ENCODE measurements at regions not wholly inside any gene's neighbourhood (a gene's known extent, or its start where the extent isn't known, plus 50 kb on each side); places are given as distances from the start of the nearest gene placed in this dataset.
"Not testable (repeated sequence)": the region's sequence is repeated elsewhere in the genome, so short reads cannot be mapped to it uniquely, and the experiment has no call there.

DNA sequence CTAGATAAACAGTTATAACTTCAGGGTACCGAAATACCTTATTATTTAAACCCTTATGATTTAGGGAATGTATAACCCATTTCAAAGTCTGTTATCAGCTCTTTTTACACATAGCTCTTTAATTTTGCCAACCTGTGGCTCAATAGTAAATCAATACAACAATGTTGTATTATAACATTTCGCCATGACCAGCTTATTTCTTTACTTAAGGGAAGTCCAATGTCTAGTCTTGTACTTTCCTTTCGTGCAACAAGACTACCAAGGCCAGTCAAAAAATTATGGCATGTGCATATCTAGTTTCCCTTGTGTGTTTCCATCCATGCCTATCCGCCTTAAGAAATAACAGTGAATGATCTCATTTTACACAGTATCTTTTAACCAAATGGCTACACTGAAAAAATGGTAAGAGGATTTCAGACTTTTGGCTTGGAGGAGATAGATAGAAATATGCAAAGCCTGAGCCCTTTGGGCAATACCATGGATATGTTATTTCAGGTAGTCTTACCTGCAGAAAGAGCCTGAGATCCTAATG is 239.5 kb upstream of the RPS23 start:
- H3K27me3 ChIP-seq (ENCODE audit: insufficient read depth, low read length): no peaks in the 10 kb centered on the region
- H3K9me3 ChIP-seq (ENCODE audit: low read length): no peaks in the 10 kb centered on the region
- no peak overlapping the region for H3K4me3 ChIP-seq (ENCODE audit: low read length)
- H3K36me3 ChIP-seq (ENCODE audit: insufficient read depth, low read length): no peaks in the 10 kb centered on the region
- H3K4me1 ChIP-seq (ENCODE audit: insufficient read depth, low read length): peaks cover 10% of the 10 kb centered on the region
- no peak overlapping the region for H2AFZ ChIP-seq (ENCODE audit: low read depth, low read length)

DNA sequence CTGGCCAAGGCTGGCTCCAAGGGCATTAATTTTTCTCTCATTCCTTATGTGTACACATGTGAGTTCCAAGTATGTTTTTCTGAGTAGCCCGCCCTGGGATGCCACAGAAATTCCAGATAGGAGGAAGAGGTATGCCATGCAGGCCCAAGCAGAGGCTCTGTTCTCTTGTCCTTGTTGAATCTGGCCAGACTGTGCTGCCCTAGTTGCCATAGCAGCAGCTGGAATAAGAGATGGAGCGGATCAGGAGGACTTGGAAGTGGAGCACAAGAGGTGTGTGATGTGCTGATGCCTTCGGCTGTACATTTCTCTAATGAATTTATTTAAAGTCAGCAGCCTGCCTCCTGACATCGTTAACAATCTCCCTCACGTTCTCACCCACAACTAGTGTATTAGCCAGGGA is 235.6 kb upstream of the RPS23 start:
- peaks cover 13% of the 10 kb centered on the region for H3K4me1 ChIP-seq (ENCODE audit: insufficient read depth, low read length)
- H3K9me3 ChIP-seq (ENCODE audit: low read length): no peaks in the 10 kb centered on the region
- H2AFZ ChIP-seq (ENCODE audit: low read depth, low read length): peak overlapping the region; percentile 17
- no peak overlapping the region for H3K4me3 ChIP-seq (ENCODE audit: low read length)
- H3K36me3 ChIP-seq (ENCODE audit: insufficient read depth, low read length): no peaks in the 10 kb centered on the region
- H3K27me3 ChIP-seq (ENCODE audit: insufficient read depth, low read length): no peaks in the 10 kb centered on the region

DNA sequence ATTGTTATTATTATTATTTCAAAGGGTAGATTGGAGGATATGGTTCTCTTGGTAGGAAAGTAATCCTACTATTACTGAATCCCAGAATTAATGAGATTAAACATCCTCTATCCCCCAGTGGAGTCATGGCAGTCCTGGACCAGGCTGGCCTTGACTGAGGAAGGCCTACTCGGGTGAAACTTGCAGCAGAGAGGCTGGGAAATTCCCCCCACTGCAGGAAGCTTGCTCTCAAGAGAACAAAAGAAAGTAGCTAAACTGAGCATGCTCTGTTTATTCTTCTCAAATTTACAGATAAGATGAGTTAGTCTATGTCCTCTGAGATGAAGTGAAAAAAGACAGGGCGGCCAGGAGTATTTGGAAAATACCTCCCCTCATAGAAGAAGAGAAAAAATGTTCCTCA is 233.9 kb upstream of the RPS23 start:
- H3K36me3 ChIP-seq (ENCODE audit: insufficient read depth, low read length): no peaks in the 10 kb centered on the region

DNA sequence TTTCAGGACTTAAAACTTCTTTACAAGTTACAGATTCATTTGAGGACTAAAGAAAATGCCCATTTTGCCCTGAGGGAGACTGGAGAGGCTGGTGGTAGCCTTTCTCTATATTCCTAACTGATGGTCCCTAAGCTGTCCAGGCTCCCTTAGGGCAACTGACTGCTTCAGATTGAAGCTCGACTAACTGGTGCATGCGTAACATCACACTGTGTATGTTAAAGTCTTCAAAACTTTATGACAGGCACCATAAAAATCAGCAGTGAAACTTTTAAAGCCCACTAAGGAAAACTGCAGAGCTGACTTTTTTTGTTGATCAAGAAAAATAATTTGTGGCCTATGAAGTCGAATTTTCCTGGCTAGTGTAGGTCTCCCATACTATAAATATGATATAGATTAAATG is 233.0 kb upstream of the RPS23 start:
- H3K36me3 ChIP-seq (ENCODE audit: insufficient read depth, low read length): no peaks in the 10 kb centered on the region
- H3K27me3 ChIP-seq (ENCODE audit: insufficient read depth, low read length): no peaks in the 10 kb centered on the region
- peaks cover 5% of the 10 kb centered on the region for H3K9me3 ChIP-seq (ENCODE audit: low read length)
- no peak overlapping the region for H3K4me3 ChIP-seq (ENCODE audit: low read length)
- H3K4me1 ChIP-seq (ENCODE audit: insufficient read depth, low read length): peaks cover 13% of the 10 kb centered on the region
- H2AFZ ChIP-seq (ENCODE audit: low read depth, low read length): no peak overlapping the region

More for the DNA sequence above, 233.9 kb upstream of the RPS23 start:
- Histone ChIP-seq H2AFZ (ENCODE audit: low read depth, low read length) (no peak overlapping the region), H3K4me3 (ENCODE audit: low read length) (no peak overlapping the region), H3K4me1 (ENCODE audit: insufficient read depth, low read length) (peaks cover 13% of the 10 kb centered on the region), H3K27me3 (ENCODE audit: insufficient read depth, low read length) (no peaks in the 10 kb centered on the region), H3K9me3 (ENCODE audit: low read length) (peaks cover 2% of the 10 kb centered on the region)

DNA sequence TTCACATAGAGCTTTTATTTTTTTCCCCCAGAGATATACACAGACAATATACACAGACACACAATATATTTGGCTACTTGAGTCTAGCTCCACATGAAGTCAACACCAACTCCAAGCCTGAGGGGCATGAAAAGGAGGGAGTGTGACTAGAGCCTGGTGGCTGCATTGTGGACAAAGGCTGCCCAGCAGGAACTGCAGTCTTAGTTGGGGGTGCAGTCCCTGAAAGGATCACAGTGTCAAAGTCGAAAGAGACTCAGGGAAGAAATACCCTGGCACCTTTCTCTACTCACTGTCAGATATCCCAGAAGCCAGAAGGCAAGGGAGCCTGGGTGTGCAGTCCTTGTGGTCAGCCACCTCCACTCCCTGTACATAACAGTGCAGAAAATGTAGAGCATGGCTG is 231.6 kb upstream of the RPS23 start:
- no peak overlapping the region for H3K4me3 ChIP-seq (ENCODE audit: low read length)
- peaks cover 5% of the 10 kb centered on the region for H3K9me3 ChIP-seq (ENCODE audit: low read length)
- no peak overlapping the region for H2AFZ ChIP-seq (ENCODE audit: low read depth, low read length)
- H3K27me3 ChIP-seq (ENCODE audit: insufficient read depth, low read length): no peaks in the 10 kb centered on the region
- H3K36me3 ChIP-seq (ENCODE audit: insufficient read depth, low read length): no peaks in the 10 kb centered on the region
- H3K4me1 ChIP-seq (ENCODE audit: insufficient read depth, low read length): peaks cover 13% of the 10 kb centered on the region

DNA sequence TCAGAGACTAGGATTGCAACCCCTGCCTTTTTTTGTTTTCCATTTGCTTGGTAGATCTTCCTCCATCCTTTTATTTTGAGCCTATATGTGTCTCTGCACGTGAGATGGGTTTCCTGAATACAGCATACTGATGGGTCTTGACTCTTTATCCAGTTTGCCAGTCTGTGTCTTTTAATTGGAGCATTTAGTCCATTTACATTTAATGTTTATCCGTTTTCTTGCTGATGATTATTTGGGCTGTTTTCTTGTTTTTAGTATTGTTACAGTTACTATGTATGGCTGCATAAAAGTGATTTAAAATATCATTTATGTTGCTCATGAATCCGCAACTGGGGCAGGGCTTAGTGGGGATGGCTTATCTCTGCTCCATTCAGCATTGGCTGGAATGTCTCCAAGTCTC is 228.2 kb upstream of the RPS23 start:
- not testable (repeated sequence) for H2AFZ ChIP-seq (ENCODE audit: low read depth, low read length); H3K27me3 ChIP-seq (ENCODE audit: insufficient read depth, low read length); H3K4me1 ChIP-seq (ENCODE audit: insufficient read depth, low read length); H3K9me3 ChIP-seq (ENCODE audit: low read length); H3K4me3 ChIP-seq (ENCODE audit: low read length); H3K36me3 ChIP-seq (ENCODE audit: insufficient read depth, low read length)

DNA sequence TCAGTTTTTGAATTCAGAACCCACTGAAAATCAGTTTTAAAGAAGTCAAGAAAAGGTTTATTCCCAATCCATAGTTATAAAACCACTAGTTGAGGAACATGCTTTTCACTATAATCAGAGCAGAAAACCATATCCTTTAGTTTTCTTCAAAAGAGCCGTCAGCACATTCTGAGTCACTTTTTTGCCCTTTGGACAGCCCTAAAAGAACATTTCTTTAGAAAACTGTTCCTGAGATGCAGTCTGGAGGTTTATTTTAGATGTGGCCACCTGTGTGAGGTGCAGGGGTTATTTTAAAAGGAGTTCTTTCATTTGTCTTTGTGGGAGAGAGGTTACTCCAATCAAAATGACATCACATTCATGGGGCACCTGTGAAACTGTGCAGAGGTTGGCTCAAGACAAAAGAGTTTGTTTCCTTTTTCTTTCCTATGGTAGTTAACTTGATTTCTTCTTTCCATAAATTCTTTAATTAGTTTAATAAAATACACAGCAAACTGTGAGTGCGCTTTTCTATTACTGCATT is 221.6 kb upstream of the RPS23 start:
- H3K36me3 ChIP-seq (ENCODE audit: insufficient read depth, low read length): no peaks in the 10 kb centered on the region
- H3K27me3 ChIP-seq (ENCODE audit: insufficient read depth, low read length): no peaks in the 10 kb centered on the region
- no peak overlapping the region for H3K4me3 ChIP-seq (ENCODE audit: low read length)
- no peak overlapping the region for H2AFZ ChIP-seq (ENCODE audit: low read depth, low read length)
- H3K9me3 ChIP-seq (ENCODE audit: low read length): no peaks in the 10 kb centered on the region
- H3K4me1 ChIP-seq (ENCODE audit: insufficient read depth, low read length): no peaks in the 10 kb centered on the region

DNA sequence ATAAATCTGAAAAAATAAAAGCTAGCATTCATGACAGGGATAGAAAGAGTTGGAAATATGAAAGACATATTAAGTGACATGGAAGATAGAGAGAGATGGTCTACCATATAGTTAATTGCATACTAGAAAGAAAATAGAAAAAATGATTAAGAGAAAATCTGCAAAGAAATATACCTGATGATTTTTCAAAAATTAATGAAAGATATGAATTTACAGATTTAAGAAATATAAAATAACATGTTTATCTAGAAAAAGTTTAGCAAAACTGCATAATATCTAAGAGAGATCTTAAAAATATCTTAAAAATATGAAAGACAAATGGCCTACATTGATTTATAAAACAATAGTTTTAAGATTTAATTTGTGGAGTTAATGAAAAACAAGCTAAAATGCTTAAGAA is 219.1 kb upstream of the RPS23 start:
- Histone ChIP-seq H3K27me3 (ENCODE audit: insufficient read depth, low read length) (no peaks in the 10 kb centered on the region), H3K9me3 (ENCODE audit: low read length) (no peaks in the 10 kb centered on the region), H3K4me1 (ENCODE audit: insufficient read depth, low read length) (no peaks in the 10 kb centered on the region), H3K36me3 (ENCODE audit: insufficient read depth, low read length) (no peaks in the 10 kb centered on the region), H3K4me3 (ENCODE audit: low read length) (no peak overlapping the region), H2AFZ (ENCODE audit: low read depth, low read length) (no peak overlapping the region)

DNA sequence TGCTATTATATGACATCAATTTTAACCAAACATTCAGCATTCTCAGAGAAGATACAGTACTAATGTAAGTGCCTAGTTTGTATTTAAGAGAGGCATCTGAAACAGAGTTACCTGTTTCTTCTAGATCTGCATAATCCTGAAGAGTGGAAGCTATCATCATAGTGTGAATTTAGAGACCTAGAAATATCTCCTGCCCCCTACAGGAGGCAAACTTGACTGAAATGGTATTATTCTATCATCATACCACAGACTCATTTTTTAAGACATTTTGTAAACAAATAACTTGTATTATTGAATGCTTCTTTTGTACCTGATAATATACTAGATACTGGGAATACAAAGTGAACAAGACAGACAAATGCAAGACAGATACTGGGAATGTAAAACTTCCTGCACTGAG is 216.8 kb upstream of the RPS23 start:
- H3K4me3 ChIP-seq (ENCODE audit: low read length): no peak overlapping the region
- H2AFZ ChIP-seq (ENCODE audit: low read depth, low read length): no peak overlapping the region
- no peaks in the 10 kb centered on the region for H3K36me3 ChIP-seq (ENCODE audit: insufficient read depth, low read length)
- no peaks in the 10 kb centered on the region for H3K4me1 ChIP-seq (ENCODE audit: insufficient read depth, low read length)
- no peaks in the 10 kb centered on the region for H3K27me3 ChIP-seq (ENCODE audit: insufficient read depth, low read length)
- no peaks in the 10 kb centered on the region for H3K9me3 ChIP-seq (ENCODE audit: low read length)

DNA sequence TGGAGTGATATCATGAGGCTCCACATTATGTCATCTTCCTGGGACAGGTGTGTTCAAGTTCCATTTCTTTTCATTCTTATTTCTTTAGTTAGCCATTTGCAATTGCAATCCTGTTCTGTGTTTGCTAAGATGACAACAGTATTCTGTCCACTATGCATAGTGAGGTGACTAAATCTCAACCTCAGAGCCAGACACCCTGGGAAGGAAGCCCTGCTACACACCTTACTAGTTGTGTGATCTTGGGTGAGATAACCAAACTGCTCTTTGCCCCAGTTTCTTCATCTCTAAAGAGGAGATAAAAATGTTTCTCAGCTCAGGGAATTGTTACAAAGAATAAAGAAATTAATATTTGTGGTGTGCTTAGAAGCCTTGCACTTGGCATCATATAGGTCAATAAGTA is 215.1 kb upstream of the RPS23 start:
- Histone ChIP-seq H3K4me1 (ENCODE audit: insufficient read depth, low read length) (no peaks in the 10 kb centered on the region), H3K4me3 (ENCODE audit: low read length) (no peak overlapping the region), H3K27me3 (ENCODE audit: insufficient read depth, low read length) (no peaks in the 10 kb centered on the region), H3K36me3 (ENCODE audit: insufficient read depth, low read length) (no peaks in the 10 kb centered on the region), H3K9me3 (ENCODE audit: low read length) (no peaks in the 10 kb centered on the region), H2AFZ (ENCODE audit: low read depth, low read length) (no peak overlapping the region)

DNA sequence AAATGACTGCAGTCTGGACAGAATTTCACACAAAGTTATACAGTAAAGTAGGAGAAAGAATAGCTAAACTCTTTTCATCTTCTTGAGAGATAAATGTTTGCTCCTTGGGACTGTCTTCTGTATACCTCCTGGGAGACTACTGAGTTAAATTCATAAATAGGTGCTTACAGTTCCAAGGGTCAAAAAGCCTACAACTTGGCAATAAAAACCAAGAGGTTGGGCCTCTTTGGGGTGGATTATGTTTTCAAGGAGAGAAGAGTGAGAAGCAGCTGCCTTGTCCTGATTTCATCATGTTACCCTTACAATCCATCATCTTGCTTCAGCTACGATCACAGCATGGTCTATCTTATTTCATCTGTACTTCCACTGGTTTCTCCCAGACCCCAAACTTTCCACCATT is 213.2 kb upstream of the RPS23 start:
- Histone ChIP-seq H3K27me3 (ENCODE audit: insufficient read depth, low read length) (no peaks in the 10 kb centered on the region), H3K36me3 (ENCODE audit: insufficient read depth, low read length) (no peaks in the 10 kb centered on the region), H3K4me1 (ENCODE audit: insufficient read depth, low read length) (no peaks in the 10 kb centered on the region), H3K4me3 (ENCODE audit: low read length) (no peak overlapping the region), H2AFZ (ENCODE audit: low read depth, low read length) (no peak overlapping the region), H3K9me3 (ENCODE audit: low read length) (no peaks in the 10 kb centered on the region)

DNA sequence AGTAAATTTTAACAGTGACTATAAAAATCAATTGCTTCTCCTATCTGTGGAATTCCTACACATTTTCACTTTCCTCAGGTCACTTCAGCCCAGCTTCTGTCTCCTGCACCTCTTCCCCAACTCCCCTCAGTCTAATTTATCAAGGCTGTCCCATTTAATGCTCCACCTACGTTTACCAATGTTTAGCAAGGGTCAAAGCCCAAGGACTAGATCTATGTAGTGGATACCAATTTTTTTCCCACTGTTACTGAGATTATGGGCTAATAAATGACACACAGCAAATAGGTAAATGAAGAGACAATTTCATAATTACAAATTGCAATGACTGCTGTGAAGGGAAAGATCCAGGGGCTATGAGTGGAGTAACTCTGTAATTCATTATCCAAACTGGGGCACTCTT is 211.5 kb upstream of the RPS23 start:
- no peaks in the 10 kb centered on the region for H3K4me1 ChIP-seq (ENCODE audit: insufficient read depth, low read length)

DNA sequence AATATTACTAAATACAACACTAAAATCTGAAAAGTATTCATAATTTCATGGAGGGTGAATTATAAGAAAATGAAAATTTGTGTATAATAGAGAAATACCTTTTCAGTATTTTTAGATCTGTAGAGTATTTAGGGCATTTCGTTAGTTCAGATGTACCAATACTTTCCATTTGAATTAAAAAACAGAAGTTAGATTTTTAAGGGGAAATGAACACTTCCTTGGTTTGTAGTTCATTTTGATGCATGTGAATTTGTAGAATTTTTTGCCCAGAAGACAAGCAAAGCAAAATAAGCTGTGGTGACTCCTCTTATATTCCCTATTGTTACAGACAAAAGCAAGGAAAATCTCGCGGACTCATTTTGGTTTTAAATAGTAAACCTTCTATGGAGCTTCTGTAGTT is 209.0 kb upstream of the RPS23 start:
- Histone ChIP-seq H3K27me3 (ENCODE audit: insufficient read depth, low read length) (no peaks in the 10 kb centered on the region), H2AFZ (ENCODE audit: low read depth, low read length) (no peak overlapping the region), H3K36me3 (ENCODE audit: insufficient read depth, low read length) (no peaks in the 10 kb centered on the region), H3K4me3 (ENCODE audit: low read length) (no peak overlapping the region), H3K9me3 (ENCODE audit: low read length) (no peaks in the 10 kb centered on the region), H3K4me1 (ENCODE audit: insufficient read depth, low read length) (no peaks in the 10 kb centered on the region)

More for the DNA sequence above, 211.5 kb upstream of the RPS23 start:
- no peaks in the 10 kb centered on the region for H3K36me3 ChIP-seq (ENCODE audit: insufficient read depth, low read length)
- no peaks in the 10 kb centered on the region for H3K9me3 ChIP-seq (ENCODE audit: low read length)
- no peaks in the 10 kb centered on the region for H3K27me3 ChIP-seq (ENCODE audit: insufficient read depth, low read length)
- H3K4me3 ChIP-seq (ENCODE audit: low read length): no peak overlapping the region
- no peak overlapping the region for H2AFZ ChIP-seq (ENCODE audit: low read depth, low read length)

DNA sequence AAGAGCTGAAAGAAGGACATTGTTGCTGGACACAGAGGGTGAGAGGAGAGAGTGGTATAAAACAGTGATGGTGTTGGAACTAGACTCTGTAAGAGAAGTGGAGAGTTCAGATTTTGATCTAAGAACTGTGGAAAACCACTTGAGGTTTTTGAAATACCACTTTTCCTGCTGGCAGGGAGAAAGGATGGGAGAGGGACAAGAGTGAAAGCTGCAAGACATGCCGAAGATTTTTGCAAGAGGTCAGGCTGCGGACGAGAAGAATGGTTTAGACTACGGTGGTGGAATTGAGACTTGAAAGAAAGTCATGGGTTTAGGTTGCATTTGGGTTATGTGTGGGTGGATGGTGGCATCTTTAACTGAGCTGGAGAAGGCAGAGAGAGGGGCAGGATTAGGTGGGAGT is 202.2 kb upstream of the RPS23 start:
- Histone ChIP-seq H2AFZ (ENCODE audit: low read depth, low read length) (no peak overlapping the region), H3K4me1 (ENCODE audit: insufficient read depth, low read length) (no peaks in the 10 kb centered on the region), H3K36me3 (ENCODE audit: insufficient read depth, low read length) (no peaks in the 10 kb centered on the region), H3K4me3 (ENCODE audit: low read length) (no peak overlapping the region), H3K27me3 (ENCODE audit: insufficient read depth, low read length) (no peaks in the 10 kb centered on the region), H3K9me3 (ENCODE audit: low read length) (peaks cover under 1% of the 10 kb centered on the region)

Data from neuron (in vitro differentiated cells).